Body of pancreas (tissue), 4 donors: ENCODE measurements at regions not wholly inside any gene's neighbourhood (a gene's known extent, or its start where the extent isn't known, plus 50 kb on each side); places are given as distances from the start of the nearest gene placed in this dataset.

ENCODE experiments used
- ATAC-seq: fragments of 150-250 bp; one replicate; pipeline ENCODE4 v1.9.1; 2016
- DNase-seq, 4 donors: peaks; one replicate each; pipeline ENCODE4 v3.0.0-alpha.2; 2019
- H3K27ac ChIP-seq, 4 donors: fragments of 200-600 bp; sonication (generic); 1 replicate in 3 of 4; 2 replicates in 1 of 4; pipeline versions ENCODE4 v1.5.1 to v1.6.1; 2016 to 2019; ENCODE audit warnings: mild to moderate bottlenecking in 1 of 4, mixed read lengths in 1 of 4, moderate library complexity in 1 of 4
- H3K27me3 ChIP-seq, 2 donors: fragments of 200-600 bp; sonication (generic); one replicate each; pipeline ENCODE4 v1.6.0; 2016; ENCODE audit warnings: mild to moderate bottlenecking in 1 of 2
- H3K36me3 ChIP-seq, 2 donors: fragments of 200-600 bp; sonication (generic); replicated peaks in 1 of 2; 2 replicates each; pipeline ENCODE4 v1.5.1; 2016; ENCODE audit warnings: low read depth in 2 of 2; ENCODE audit not compliant: insufficient read depth in 1 of 2
- H3K4me1 ChIP-seq: fragments of 200-600 bp; sonication (generic); one replicate; pipeline ENCODE4 v1.6.0; 2016
- H3K4me3 ChIP-seq, 2 donors: fragments of 200-600 bp; sonication (generic); 1 replicate in 1 of 2; 2 replicates in 1 of 2; pipeline ENCODE4 v1.5.1; 2016 to 2019
- H3K9me3 ChIP-seq, 3 donors: fragments of 200-600 bp; sonication (generic); 1 replicate in 2 of 3; 2 replicates in 1 of 3; pipeline ENCODE4 v1.5.1; 2016
- POLR2A ChIP-seq, 3 donors: fragments of 450-650 bp; IDR thresholded peaks; one replicate each; pipeline ENCODE4 v1.6.1; 2016; ENCODE audit warnings: antibody characterized with exemption in 3 of 3, mild to moderate bottlenecking in 2 of 3
- WGBS, 2 donors: methylation state at CpG; one replicate each; pipeline ENCODE4 v1.1.5; 2017; 5-methylcytosine and 5-hydroxymethylcytosine counted together
- intact Hi-C: fragments of 100-400 bp; cut with DNase I; formaldehyde crosslinking; loops from one replicate; pipeline ENCODE4 v1.15.1; 2023
- TF ChIP-seq, protein P1 (sequence below), 7 experiments: fragments of 450-650 bp in 4 of 7; fragments of 200-600 bp in 3 of 7; sonication (generic) in 3 of 7; IDR thresholded peaks; one replicate each; pipeline ENCODE4 v1.5.1; 2016 to 2019; ENCODE audit warnings: antibody characterized with exemption in 7 of 7

DNA sequence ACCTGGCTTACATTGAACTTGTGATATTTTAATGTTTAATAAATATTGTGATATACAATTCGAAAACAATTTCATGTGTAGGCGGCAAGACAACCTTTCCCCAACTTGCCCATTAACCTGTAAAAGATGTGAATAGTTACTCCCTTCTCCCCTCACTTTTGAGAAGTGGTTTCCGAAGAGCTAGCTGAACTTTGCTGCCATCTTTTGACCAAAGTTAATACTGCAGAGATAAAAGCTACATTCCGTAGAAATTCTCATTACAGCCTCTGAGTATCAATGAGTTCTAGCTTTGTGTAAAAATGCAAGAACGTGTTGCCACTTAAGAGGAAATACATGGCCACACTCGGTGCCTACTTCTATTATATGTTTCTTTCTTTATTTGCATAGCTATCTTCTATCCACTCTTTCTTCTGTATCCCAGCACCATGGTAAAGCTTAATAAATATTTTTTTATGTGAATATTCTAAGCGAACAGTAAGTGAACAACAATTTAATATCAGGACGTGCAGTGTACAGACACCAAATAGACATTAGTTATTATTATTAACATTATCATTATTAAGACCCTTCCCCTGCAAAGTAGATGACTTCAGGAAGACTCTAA lies 105.1 kb upstream of the TMEM260 start:
- DNase-seq (no peak), ATAC-seq (peak; percentile 50)
- Histone ChIP-seq H3K4me1 (no peaks in the 10 kb centered on the region), H3K4me3 (no peak overlapping the region), H3K27ac (no peak overlapping the region), H3K36me3 (no peaks in the 10 kb centered on the region), H3K27me3 (no peaks in the 10 kb centered on the region), H3K9me3 (no peaks in the 10 kb centered on the region)
- no peak for TF ChIP-seq POLR2A (IDR thresholded peaks at IDR 0.05)
- TF ChIP-seq, protein P1, sequence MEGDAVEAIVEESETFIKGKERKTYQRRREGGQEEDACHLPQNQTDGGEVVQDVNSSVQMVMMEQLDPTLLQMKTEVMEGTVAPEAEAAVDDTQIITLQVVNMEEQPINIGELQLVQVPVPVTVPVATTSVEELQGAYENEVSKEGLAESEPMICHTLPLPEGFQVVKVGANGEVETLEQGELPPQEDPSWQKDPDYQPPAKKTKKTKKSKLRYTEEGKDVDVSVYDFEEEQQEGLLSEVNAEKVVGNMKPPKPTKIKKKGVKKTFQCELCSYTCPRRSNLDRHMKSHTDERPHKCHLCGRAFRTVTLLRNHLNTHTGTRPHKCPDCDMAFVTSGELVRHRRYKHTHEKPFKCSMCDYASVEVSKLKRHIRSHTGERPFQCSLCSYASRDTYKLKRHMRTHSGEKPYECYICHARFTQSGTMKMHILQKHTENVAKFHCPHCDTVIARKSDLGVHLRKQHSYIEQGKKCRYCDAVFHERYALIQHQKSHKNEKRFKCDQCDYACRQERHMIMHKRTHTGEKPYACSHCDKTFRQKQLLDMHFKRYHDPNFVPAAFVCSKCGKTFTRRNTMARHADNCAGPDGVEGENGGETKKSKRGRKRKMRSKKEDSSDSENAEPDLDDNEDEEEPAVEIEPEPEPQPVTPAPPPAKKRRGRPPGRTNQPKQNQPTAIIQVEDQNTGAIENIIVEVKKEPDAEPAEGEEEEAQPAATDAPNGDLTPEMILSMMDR (IDR thresholded peaks at IDR 0.05): peak; percentile 73 to 88 (median 86)
- intact Hi-C loops: loop anchor here (5.0 to 10.0 kb wide), 2 partner anchors 770 to 1032 kb away; partner anchors contain the start of gene TBPL2
- 11 to 12% methylated on average over 8 of the region's 8 CpGs for WGBS, 2 donors

DNA sequence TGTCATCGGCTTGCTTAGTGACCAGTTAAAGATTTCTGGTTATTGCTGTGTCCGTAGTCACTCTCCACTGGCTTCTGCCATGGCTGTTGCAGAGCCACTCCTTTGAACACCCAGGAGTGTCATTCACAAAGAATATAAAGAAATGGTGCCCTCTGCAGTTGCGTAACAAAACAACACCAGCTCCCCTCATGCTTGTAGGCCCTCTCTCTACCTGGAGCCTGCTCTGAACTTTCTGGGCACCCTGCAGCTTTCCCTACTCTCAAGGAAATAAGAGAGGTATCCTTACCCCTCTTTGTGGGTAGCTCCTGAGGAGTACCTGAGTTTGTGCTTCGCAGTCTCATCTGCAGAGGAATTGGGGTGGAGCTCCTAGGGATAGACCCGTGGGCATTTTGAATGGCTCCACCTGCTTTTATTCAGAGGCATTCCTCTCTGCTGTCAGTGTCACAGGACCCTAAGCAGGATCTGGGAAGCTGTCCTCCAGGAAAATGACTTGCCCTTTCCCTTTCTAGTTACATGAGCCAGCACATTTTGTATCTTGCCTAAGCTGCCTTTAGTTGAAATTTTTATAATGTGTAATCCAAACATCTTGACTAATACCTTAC lies 97.2 kb upstream of the TMEM260 start:
- Histone ChIP-seq H3K27ac (no peak overlapping the region), H3K4me1 (no peaks in the 10 kb centered on the region), H3K4me3 (no peak overlapping the region), H3K9me3 (no peaks in the 10 kb centered on the region), H3K36me3 (no peaks in the 10 kb centered on the region), H3K27me3 (no peaks in the 10 kb centered on the region)
- intact Hi-C loops: no loop called here
- TF ChIP-seq, protein P1 (IDR thresholded peaks at IDR 0.05): peak in 2 of 7 experiments; percentile 5 to 17
- no peak for TF ChIP-seq POLR2A (IDR thresholded peaks at IDR 0.05)
- DNase-seq (peak in 1 of 4 donors; percentile 20), ATAC-seq (no peak)
- WGBS, 2 donors: 61 to 67% methylated on average over 5 of the region's 5 CpGs

DNA sequence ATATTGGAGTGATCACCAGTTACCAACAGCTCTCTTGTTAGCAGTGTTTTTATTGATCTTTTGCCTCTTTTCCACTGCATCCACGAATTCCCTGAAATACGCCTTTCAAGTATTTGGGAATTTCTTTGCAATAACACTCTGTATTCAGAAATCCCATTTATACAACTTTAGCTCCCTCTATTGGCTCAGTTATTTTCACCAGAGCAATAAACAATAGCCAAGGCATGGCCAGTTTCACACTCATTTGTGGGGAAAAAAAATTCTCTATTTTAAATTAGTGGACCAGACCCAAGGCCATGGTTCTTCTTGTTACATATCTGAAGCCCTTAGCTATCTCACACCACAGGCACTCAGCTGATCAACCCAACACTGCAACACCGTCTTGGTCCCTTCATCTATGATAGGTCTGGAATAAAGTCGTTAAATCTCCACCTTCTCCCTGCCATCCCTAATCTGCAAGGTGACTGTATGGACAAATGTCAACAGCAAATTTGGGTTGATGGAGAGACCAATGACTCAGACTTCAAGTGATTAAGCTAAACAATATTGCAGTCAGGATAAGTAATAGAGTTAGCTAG lies 92.4 kb upstream of the TMEM260 start:
- ATAC-seq (no peak), DNase-seq (no peak)
- TF ChIP-seq POLR2A (IDR thresholded peaks at IDR 0.05): no peak
- TF ChIP-seq, protein P1 (IDR thresholded peaks at IDR 0.05): peak in 5 of 7 experiments; percentile 26 to 49 (median 39)
- no peaks in the 10 kb centered on the region for H3K9me3 ChIP-seq
- no peaks in the 10 kb centered on the region for H3K27me3 ChIP-seq
- intact Hi-C loops: no loop called here
- WGBS, 2 donors: 50% methylated on average over 4 of the region's 4 CpGs
- H3K4me3 ChIP-seq: no peak overlapping the region
- peaks cover 5% of the 10 kb centered on the region for H3K4me1 ChIP-seq
- no peaks in the 10 kb centered on the region for H3K36me3 ChIP-seq
- H3K27ac ChIP-seq: no peak overlapping the region

DNA sequence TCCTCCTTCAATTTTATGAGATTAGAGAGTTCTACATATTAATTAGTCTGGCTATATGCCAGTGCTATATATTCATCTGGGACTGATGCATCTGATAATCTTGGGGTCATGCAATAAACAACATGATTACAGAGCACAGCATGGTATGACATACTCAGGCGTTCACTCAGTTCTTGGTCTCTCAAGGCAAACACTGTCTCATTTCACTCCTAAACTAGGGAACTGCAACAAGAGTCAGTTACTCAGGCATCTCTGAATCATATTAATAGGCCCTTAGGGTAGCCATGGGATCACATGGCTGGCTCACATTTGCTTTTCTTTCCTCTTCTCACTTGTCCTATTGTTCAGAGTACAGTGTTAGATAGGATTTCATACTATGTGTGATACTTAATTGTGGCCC lies 91.8 kb upstream of the TMEM260 start:
- H3K9me3 ChIP-seq: no peaks in the 10 kb centered on the region
- no peak for TF ChIP-seq POLR2A (IDR thresholded peaks at IDR 0.05)
- TF ChIP-seq, protein P1 (IDR thresholded peaks at IDR 0.05): no peak
- no peak for DNase-seq
- H3K27ac ChIP-seq: no peak overlapping the region
- no peak overlapping the region for H3K4me3 ChIP-seq
- H3K27me3 ChIP-seq: no peaks in the 10 kb centered on the region
- 40 to 42% methylated on average over 1 of the region's 1 CpG for WGBS, 2 donors
- H3K36me3 ChIP-seq: no peaks in the 10 kb centered on the region
- H3K4me1 ChIP-seq: peaks cover 5% of the 10 kb centered on the region
- ATAC-seq: no peak
- intact Hi-C loops: no loop called here
